CD4-positive, alpha-beta T cell treated with Interleukin-15 for 4 hours (primary cell): ENCODE measurements at regions not wholly inside any gene's neighbourhood (a gene's known extent, or its start where the extent isn't known, plus 50 kb on each side); places are given as distances from the start of the nearest gene placed in this dataset.

Experiments
- DNase-seq: peaks from one replicate; pipeline ENCODE4 v3.0.0-alpha.2; 2020; ENCODE audit warnings: low spot score

DNA sequence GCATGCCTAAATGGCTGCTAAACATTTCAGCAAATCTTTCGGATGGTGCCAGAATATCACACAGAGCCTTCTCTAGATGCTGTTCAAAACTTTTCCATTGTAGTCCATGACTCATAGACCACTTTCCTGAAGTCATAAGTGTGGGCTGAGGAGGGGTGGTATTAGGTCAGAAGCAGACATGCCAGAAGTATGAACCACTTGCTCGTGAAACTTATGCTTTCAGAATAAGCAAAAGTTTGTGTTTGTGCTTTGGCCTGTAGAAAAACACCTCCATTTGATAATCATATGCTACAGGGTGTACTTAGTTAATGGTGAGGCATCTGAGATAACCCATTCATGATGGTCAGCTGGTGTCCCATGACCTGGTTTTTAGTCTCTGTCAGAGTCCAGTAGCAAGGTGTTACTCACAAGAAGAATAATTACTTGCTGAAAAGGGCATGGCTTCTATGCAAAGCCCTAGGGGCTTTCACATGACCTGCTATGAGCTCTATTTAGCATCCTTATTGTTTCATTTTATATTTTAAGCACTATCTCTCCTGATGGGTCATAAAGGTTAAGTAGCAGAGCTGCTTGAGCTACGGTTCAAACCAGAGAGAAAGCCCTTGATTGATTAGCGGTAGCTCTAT lies 183.1 kb upstream of the IVNS1ABP start:
- DNase-seq = no peak

DNA sequence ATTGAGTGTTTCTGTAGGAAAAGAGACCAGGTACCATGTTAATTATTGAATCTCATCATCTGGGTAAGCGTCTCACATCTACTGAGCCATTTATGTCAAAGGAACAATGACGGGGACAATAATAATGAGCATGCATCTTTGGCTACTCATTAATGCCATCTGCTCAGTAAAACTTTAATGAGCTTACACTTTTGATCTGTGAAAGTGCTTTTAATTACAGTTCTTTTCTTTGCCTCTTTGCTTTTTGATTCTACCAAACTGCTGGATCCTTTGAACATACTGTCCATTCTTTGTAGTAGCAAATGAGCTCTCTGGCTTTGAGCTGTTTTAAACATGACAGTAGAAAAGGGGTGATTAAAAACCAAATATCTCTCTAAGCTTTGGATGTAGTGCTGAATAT lies 181.2 kb upstream of the IVNS1ABP start:
- no peak for DNase-seq

DNA sequence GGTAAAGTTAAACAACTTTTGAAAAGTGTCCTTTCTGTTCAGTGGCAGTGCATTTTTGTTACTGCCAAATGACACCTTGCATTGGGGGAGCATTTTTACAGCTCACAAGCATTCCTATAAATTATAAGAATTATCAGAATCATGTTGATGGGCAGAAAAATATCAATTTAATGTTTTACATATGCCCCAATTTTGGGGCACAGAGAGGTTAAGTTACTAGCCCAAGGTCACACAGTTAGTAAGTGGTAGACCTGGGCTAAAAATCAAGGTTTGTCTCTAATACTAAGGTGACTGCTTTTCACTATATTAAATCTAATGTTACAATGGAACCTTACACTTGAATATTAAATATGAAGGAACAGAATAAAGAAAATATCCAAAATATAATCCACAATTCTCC lies 180.1 kb upstream of the IVNS1ABP start:
- no peak for DNase-seq

GRCh38 chr1:185495898-185496297 lies 178.9 kb upstream of the IVNS1ABP start:
- no peak for DNase-seq

GRCh38 chr1:185495007-185495406 lies 178.0 kb upstream of the IVNS1ABP start:
- no peak for DNase-seq

- no peak for DNase-seq
These were observed 175.2 kb upstream of the IVNS1ABP start for GRCh38 chr1:185492089-185492825.

- DNase-seq = no peak
These were observed 174.6 kb upstream of the IVNS1ABP start for GRCh38 chr1:185491604-185492003.

DNA sequence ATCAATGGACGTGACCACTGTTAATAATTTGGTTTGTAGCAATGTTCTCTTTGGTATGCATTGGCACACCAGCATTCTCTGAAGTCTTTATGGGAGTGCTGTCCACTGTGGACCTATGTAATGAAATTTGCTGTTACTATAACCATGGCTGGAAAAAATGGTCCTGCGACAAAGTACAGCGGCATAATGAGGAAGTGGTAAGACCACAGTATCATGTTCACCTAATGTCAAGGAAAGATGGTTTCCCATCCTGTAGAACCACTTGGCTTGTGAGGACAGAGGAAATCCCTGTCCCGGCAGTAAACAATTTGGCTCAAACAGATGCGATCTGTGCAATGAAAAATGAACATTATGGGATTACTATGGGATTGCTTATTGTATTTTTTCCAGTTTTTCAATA lies 173.9 kb upstream of the IVNS1ABP start:
- DNase-seq = no peak

- no peak for DNase-seq
These were observed 172.4 kb upstream of the IVNS1ABP start for GRCh38 chr1:185489406-185489805.

DNA sequence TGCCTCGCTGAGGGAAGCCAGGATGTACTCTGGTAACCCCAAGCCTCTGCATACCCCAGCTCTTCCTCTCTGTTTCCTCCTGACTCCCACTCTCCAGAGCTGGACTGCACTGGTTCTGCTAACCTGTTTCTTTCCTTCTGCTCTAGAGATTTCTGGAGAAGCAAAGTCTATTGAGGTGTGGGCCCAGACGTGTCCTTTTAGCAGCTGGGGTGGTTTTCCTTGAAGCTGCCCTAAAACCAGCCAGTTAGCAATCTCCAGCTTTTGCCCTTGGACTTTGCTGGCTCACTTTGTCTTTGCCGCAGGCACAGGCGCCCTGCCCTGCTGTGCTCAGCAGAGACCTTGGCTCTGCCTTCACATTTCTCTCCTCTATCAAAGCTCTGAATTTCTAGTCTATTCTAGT lies 171.8 kb upstream of the IVNS1ABP start:
- DNase-seq = no peak

DNA sequence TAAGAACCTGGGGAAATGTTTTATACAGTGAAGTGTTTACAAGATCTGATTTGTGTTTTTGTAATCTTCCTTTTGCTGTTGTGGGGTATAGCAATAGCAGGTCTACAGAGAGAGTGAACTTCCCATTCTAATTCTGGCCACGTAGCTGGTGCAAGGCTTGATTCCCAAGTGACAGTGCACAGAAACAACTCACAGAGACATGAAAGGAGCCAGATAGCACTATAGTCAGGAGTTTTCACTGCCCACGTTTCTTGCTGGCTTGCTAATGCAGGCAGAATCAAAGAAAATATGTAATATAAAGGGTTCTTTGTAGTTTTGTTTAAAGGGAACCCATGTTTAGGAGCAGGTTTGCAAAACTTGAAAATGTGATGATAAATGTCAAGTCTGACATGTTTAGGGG lies 170.9 kb upstream of the IVNS1ABP start:
- no peak for DNase-seq

- no peak for DNase-seq
These were observed 170.0 kb upstream of the IVNS1ABP start for GRCh38 chr1:185487026-185487425.

DNA sequence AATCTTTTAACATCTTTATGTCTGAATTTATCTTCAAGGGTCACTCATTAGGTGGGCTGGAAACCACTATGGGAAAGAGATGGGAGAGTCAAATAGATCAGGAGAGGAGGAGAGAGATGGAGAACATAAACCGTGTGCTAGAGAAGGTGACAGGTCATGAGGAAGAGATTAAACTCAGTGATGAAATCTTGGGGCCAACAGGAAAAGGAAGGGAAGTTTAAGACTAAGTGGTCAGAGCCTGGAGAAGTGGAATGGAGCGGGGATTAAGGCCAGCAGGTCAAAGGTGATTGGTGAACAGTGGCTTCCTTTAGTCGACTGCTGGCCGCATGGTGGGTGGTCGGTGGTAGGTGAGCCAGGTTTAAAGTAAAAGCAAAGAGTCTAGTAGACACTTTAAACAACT lies 169.3 kb upstream of the IVNS1ABP start:
- no peak for DNase-seq

GRCh38 chr1:185483664-185484450 lies 166.8 kb upstream of the IVNS1ABP start:
- DNase-seq = no peak

DNA sequence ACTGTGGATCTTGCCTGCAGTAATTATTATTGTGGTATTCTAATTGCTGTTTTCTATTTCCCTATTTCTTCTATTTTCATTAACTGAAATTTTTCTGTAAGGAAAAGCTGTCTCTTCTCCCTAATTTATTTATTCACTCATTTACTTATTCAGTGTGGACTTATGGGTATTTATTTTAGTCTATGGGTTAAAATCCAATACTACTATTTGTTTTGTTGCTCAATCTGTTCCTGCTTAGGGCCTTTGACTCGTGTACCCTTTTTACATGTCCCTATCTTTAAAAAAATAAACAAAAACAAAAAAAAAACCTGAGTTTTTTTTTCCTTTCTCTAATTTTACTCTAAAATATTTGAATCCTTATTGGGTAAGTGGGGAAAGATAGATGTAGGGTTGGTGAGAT lies 166.2 kb upstream of the IVNS1ABP start:
- DNase-seq = no peak

- DNase-seq = no peak
These were observed 163.5 kb upstream of the IVNS1ABP start for GRCh38 chr1:185480545-185480944.

DNA sequence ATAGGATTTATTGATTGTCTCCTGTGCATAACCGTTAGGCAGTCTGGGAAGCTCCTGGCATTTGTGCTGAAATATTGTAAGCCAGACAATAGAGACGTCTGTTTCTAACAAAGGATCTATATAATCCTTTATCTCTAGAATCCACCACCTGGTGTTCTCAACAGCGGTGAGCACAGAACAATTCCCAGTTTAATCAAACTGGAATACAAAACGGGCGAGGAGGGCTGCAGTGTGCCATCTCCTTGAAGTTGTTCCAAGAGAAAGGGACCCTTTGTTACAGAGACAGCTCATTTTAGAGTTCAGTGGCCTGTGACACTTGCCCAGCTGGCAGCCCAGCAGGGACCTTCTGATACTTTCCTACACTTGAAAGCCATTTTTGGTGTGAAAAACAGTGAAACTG lies 162.8 kb upstream of the IVNS1ABP start:
- no peak for DNase-seq

- no peak for DNase-seq
These were observed 161.8 kb upstream of the IVNS1ABP start for GRCh38 chr1:185478877-185479276.

DNA sequence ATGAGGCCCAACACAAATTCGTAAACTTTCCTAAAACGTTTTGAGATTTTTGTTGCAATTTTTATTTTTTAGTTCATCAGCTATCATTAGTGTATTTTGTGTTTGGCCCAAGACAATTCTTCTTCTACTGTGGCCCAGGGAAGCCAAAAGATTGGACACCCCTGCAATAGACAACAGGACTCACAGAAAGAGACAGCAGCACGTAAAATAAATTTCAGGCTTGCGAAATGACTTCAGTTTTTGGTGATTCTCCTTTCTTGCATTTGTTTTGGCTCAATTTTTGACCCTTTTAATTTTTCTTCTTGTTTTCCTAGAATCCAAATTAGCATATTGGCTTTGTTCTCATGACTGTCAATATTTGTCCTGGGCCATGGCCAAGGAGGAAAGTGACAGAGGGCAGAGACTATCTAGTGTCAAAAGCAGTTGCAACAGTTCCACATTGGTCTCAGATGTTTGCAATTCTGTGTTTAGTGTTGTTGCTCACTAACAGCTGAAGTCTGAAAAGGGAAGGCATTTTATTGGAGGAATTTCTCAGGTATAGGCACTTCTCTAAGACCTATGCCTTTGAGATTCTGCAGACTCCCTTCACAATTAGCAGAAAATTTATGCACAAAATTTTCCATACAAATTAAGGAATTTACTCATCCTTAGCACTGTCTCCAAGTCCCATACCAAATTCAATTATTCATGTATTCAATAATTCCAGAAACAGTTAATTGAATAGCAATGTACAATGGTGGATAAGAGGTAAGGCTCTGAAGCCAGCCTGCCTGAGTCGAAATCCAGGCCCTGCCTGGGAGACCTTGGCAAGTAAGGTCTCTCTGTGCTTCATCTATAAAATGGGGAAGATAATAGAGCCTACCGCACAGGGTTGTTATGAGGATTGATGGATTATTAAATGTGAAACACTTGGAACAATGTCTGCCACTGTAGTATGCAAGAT lies 160.9 kb upstream of the IVNS1ABP start:
- no peak for DNase-seq

DNA sequence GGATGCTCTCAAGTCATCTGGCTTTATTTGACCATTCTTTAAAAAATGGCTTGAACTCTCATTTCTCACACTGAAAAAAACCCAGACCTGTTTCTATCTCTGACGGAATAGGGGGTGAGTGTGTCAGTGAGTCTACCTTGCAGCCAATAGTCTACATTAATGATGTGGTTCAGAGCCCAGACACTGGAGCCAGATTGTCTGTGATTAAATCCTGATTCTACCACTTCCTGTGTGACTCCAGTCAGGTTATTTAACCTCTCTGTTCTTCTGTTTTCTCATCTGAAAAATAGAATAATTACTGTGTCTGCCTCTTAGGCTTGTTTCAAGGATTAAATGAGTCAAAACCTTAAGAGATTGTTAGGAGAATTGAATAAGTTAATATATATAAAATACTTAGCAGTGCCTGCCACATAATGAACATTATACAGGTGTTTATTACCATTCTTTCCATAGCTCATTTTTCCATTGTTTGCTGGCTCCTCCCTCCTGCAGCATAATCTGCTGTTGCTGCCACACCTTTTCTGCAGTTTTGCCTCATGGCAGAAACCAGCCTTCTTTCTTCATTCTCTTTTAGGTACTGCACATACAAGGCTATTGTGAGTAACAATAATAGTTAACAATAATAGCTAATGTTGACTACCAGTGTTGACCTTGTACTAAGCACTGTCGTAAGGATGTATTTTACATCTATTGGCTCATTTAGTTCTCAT lies 157.6 kb upstream of the IVNS1ABP start:
- DNase-seq = peak; percentile 56

GRCh38 chr1:185473186-185473585 lies 156.1 kb upstream of the IVNS1ABP start:
- no peak for DNase-seq
